Ammon's horn (tissue), 1 donor: ENCODE measurements at regions not wholly inside any gene's neighbourhood (a gene's known extent, or its start where the extent isn't known, plus 50 kb on each side); places are given as distances from the start of the nearest gene placed in this dataset.

Source experiments
- DNase-seq: peaks from one replicate; pipeline ENCODE4 v3.0.0-alpha.2; 2016; ENCODE audit warnings: low spot score

GRCh38 chr3:11917051-11917450 lies 70.4 kb upstream of the TAMM41 start:
- DNase-seq = no peak

DNA sequence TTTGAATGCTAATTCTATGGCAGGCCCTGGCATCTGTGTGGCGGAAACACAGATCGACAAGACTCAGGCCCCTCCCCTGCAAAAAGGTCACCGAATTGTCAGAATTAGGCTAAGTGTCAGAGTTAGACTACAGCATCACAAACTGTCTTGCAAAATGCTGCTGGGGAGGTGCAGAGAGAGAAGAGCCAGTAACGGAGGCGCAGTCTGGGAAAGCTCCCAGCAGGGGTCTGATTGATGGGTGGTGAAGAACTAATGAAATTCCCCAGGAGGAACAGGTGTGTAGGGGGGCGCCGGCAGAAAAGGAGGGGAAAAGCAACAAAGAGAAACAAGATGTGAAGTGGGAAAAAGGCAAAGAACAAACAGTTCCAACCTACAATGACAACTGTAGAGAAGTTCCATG lies 72.7 kb upstream of the TAMM41 start:
- peak; percentile 25 for DNase-seq

- DNase-seq = no peak
Observed at GRCh38 chr3:11924518-11924917, 77.8 kb upstream of the TAMM41 start.

DNA sequence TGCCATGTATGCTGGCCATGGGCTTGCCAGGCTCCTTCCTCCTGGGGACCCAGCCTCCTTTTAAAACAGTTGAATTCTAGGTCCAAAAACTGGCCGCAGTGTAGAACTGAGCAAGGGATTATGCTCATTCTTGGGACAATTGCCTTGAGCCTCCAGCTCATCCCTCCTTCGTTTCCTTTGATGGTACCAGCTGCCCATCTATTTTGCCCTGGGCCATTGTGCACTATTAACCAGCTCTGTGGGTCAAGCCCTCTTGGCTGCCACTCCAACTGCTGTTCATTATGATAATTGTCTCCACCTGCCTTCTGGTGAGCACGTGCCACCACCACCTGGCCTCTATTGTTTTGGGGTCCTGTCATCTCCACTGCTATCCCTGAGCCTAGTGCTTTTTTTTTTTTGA lies 75.8 kb upstream of the SYN2 start:
- no peak for DNase-seq

DNA sequence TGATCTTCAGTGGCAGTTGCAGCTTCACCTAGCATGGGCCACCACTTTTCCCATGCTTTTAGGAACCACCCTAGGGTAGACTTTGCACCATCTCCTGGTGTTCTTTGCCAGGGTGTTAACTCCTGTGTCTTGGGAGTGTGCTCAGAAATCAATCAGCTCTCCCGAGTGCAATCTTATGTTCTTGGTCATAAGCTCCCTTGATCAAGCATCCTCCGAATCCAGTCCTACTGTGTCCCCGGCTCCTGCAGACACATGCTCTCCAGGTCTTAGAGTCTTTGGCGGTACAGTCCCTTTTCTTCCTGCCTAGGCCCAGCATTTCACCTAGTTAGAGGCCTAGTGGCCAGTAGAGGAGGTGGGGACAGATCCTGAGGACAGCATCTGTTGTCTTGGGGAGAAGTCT lies 74.7 kb upstream of the SYN2 start:
- no peak for DNase-seq

DNA sequence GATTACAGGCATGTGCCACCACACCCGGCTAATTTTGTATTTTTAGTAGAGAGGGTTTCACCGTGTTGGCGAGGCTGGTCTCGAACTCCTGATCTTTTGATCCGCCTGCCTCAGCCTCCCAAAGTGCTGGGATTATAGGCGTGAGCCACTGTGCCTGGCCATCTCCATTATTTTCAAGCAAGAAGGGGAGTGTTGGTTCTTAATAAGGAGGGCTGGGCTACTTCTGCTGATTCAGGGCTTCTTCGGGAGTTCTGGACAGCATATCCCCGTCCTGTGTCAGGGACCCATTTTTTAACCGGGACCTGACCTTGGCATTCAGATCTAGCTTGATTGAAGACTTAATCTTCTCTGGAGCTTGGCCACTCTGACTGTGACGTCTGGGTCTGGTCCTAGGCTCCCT lies 74.1 kb upstream of the SYN2 start:
- DNase-seq = no peak

- peak; percentile 25 for DNase-seq
Observed at GRCh38 chr3:11932636-11933035, 71.6 kb upstream of the SYN2 start.

DNA sequence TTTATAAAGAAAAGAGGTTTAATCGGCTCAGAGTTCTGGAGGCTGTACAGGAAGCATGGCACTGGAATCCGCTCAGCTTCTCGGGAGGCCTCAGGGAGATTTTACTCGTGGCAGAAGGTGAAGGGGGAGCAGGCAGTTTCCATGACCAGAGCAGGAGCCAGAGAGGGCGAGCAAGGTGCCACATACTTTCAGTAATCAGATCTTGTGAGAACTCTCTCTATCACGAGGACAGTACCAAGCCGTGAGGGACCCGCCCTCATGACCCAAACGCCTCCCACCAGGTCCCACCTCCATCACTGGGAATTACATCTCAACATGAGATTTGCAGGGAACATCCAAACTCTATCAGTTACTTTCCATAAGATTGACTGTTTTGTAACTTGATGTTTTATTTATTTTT lies 70.7 kb upstream of the SYN2 start:
- DNase-seq = no peak

- peak; percentile 56 for DNase-seq
Observed at GRCh38 chr3:11944052-11944673, 60.0 kb upstream of the SYN2 start.

GRCh38 chr3:11948331-11948730 lies 55.9 kb upstream of the SYN2 start:
- no peak for DNase-seq

GRCh38 chr3:11948866-11949265 lies 55.3 kb upstream of the SYN2 start:
- no peak for DNase-seq

DNA sequence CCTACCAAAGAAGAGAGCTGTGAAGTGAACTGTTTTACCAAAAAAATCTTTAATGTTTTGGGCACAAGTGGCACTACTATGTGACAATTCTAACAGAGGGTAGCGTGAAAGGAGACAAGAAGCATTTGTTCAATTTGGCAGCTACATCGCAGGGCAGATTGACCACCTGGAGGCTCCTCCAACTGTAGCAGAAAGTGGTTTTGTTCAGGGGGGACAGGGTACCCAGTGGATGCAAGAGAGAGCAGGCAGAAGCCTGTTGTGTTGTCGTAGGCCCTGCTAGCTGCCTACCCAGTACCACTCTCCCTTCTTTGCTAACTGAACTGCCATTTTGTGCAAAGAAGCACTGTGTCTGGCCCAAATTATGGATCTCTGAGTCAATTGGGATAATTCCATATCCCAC lies 54.8 kb upstream of the SYN2 start:
- no peak for DNase-seq

DNA sequence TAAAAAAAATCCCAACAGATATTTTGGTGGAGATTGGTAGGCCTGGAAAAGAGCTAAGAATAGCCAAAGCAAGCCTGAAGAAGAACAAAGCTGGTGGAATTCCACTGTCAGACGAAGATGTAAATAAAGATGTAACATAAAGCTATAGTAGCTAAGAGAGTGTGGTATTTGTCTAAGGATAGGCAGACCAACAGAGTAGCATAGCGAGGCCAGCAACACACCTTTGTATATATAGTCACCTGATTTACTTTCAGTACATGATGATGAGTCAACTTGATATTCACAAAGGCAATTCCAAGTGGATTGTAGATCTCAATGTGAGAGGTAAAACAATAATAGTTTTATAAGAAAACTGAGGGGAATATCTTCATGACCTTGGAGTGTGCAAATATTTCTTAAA lies 53.6 kb upstream of the SYN2 start:
- DNase-seq = no peak

DNA sequence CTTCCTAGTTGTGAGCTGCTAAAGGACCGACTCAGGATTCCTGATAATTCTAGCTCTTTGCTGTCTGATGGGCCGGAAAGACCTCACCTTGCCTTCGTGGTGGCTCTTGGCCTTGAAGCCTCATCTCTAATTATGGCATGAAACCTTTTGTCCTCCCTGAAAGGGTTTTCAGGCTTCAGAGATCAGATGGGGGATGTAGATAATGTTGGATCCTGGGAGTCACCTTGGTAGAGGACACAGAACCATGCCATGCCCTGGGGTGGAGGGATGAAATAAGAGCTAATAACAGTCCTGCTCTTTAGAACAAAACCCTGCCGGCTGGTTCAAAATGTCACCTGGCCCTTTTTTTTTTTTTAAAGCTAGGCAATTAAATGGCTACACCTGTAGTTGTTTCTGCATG lies 50.8 kb upstream of the SYN2 start:
- DNase-seq = no peak

GRCh38 chr3:11953778-11954177 lies 50.4 kb upstream of the SYN2 start:
- DNase-seq = peak; percentile 15

DNA sequence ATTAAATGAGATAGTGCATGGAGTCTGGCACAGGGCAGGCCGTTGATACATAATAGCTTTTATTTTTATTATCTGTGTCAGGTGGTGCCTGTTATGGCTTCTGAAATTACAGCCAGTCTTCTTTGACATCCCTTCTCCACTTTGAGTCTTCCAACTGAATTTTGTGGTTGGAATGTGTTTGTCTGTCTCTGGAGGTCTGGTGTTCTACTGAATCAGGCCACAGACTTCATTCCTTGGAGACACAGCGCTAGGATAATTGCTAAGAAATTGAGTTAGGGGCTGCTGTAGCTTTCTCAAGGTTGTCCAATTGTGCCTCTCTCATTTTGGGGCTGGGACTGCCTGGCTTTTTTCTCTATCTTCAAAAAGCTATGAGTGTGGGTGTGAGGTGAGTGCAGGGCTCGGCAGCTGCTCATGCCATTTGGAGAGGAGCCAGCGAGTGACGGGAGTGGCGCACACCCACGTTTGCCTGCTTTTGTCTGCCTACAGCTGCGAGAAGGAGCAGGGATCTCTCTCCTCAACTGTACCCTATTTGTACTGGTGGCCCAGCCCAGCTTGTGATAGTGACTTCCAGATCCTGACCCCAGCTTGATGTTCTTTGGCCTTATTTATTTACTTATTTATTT lies 49.8 kb upstream of the SYN2 start:
- DNase-seq = no peak
